ENCODE measurements at regions not wholly inside any gene's neighbourhood (a gene's known extent, or its start where the extent isn't known, plus 50 kb on each side); places are given as distances from the start of the nearest gene placed in this dataset.

- no peak for DNase-seq (ENCODE audit: low read depth)
- H3K4me3 ChIP-seq (ENCODE audit: low read depth, low read length), result no peak overlapping the region
- TF ChIP-seq CTCF (IDR thresholded peaks at IDR 0.05; ENCODE audit: control insufficient read depth, extremely low read depth, insufficient read depth), result no peak
Observed at GRCh38 chr1:17913326-17914115, 158.4 kb downstream of the ACTL8 start.

GRCh38 chr1:17914131-17914530, 159.0 kb downstream of the ACTL8 start:
- no peak overlapping the region for H3K4me3 ChIP-seq (ENCODE audit: low read depth, low read length)
- DNase-seq (ENCODE audit: low read depth), result no peak
- no peak for TF ChIP-seq CTCF (IDR thresholded peaks at IDR 0.05; ENCODE audit: control insufficient read depth, extremely low read depth, insufficient read depth)

- no peak for TF ChIP-seq CTCF (IDR thresholded peaks at IDR 0.05; ENCODE audit: control insufficient read depth, extremely low read depth, insufficient read depth)
- no peak for DNase-seq (ENCODE audit: low read depth)
- no peak overlapping the region for H3K4me3 ChIP-seq (ENCODE audit: low read depth, low read length)
Observed at GRCh38 chr1:17914987-17915386, 159.9 kb downstream of the ACTL8 start.

GRCh38 chr1:17915511-17916197, 160.5 kb downstream of the ACTL8 start:
- DNase-seq (ENCODE audit: low read depth), result no peak
- no peak overlapping the region for H3K4me3 ChIP-seq (ENCODE audit: low read depth, low read length)
- no peak for TF ChIP-seq CTCF (IDR thresholded peaks at IDR 0.05; ENCODE audit: control insufficient read depth, extremely low read depth, insufficient read depth)

GRCh38 chr1:17916702-17917101, 161.6 kb downstream of the ACTL8 start:
- H3K4me3 ChIP-seq (ENCODE audit: low read depth, low read length), result no peak overlapping the region
- DNase-seq (ENCODE audit: low read depth), result no peak
- no peak for TF ChIP-seq CTCF (IDR thresholded peaks at IDR 0.05; ENCODE audit: control insufficient read depth, extremely low read depth, insufficient read depth)

- no peak overlapping the region for H3K4me3 ChIP-seq (ENCODE audit: low read depth, low read length)
- TF ChIP-seq CTCF (IDR thresholded peaks at IDR 0.05; ENCODE audit: control insufficient read depth, extremely low read depth, insufficient read depth), result peak; percentile 56
- DNase-seq (ENCODE audit: low read depth), result no peak
Observed at GRCh38 chr1:17919525-17920439, 164.6 kb downstream of the ACTL8 start.
